ENCODE measurements at regions not wholly inside any gene's neighbourhood (a gene's known extent, or its start where the extent isn't known, plus 50 kb on each side); places are given as distances from the start of the nearest gene placed in this dataset.

- Histone ChIP-seq H3K9me3 (no peaks in the 10 kb centered on the region), H3K4me3 (no peak overlapping the region), H3K27ac (no peak overlapping the region), H3K36me3 (no peaks in the 10 kb centered on the region), H3K4me1 (no peaks in the 10 kb centered on the region), H3K27me3 (peaks cover 3% of the 10 kb centered on the region)
- WGBS, result 70% methylated on average over 4 of the region's 4 CpGs
- TF ChIP-seq POLR2A (IDR thresholded peaks at IDR 0.05) (no peak), POLR2AphosphoS5 (IDR thresholded peaks at IDR 0.05) (no peak), EP300 (IDR thresholded peaks at IDR 0.05) (no peak), CTCF (IDR thresholded peaks at IDR 0.05) (no peak)
- no peak for DNase-seq (ENCODE audit: low spot score in 2 of 2)
These were observed 261.6 kb upstream of the THRB start for GRCh38 chr3:24756101-24756888.

- Histone ChIP-seq H3K4me1 (no peaks in the 10 kb centered on the region), H3K27me3 (no peaks in the 10 kb centered on the region), H3K27ac (no peak overlapping the region), H3K4me3 (no peak overlapping the region), H3K9me3 (no peaks in the 10 kb centered on the region), H3K36me3 (no peaks in the 10 kb centered on the region)
- DNase-seq (ENCODE audit: low spot score in 2 of 2), result no peak
- WGBS, result 58% methylated on average over 11 of the region's 11 CpGs
- TF ChIP-seq EP300 (IDR thresholded peaks at IDR 0.05) (no peak), POLR2A (IDR thresholded peaks at IDR 0.05) (no peak), POLR2AphosphoS5 (IDR thresholded peaks at IDR 0.05) (no peak), CTCF (IDR thresholded peaks at IDR 0.05) (no peak)
These were observed 268.7 kb upstream of the THRB start for GRCh38 chr3:24763393-24763792.

- Histone ChIP-seq H3K36me3 (no peaks in the 10 kb centered on the region), H3K4me1 (no peaks in the 10 kb centered on the region), H3K27ac (no peak overlapping the region), H3K9me3 (no peaks in the 10 kb centered on the region), H3K4me3 (no peak overlapping the region), H3K27me3 (no peaks in the 10 kb centered on the region)
- DNase-seq (ENCODE audit: low spot score in 2 of 2), result no peak
- TF ChIP-seq POLR2AphosphoS5 (IDR thresholded peaks at IDR 0.05) (no peak), CTCF (IDR thresholded peaks at IDR 0.05) (no peak), POLR2A (IDR thresholded peaks at IDR 0.05) (no peak)
- WGBS, result 61% methylated on average over 3 of the region's 3 CpGs
These were observed 269.7 kb upstream of the THRB start for GRCh38 chr3:24764236-24764915.

GRCh38 chr3:24765399-24765798 lies 270.7 kb upstream of the THRB start:
- Histone ChIP-seq H3K4me3 (no peak overlapping the region), H3K9me3 (no peaks in the 10 kb centered on the region), H3K36me3 (no peaks in the 10 kb centered on the region)

More at GRCh38 chr3:24765399-24765798, 270.7 kb upstream of the THRB start:
- H3K27me3 ChIP-seq, result no peaks in the 10 kb centered on the region
- TF ChIP-seq EP300 (IDR thresholded peaks at IDR 0.05) (no peak), POLR2A (IDR thresholded peaks at IDR 0.05) (no peak), POLR2AphosphoS5 (IDR thresholded peaks at IDR 0.05) (no peak), CTCF (IDR thresholded peaks at IDR 0.05) (no peak)
- H3K4me1 ChIP-seq, result no peaks in the 10 kb centered on the region
- H3K27ac ChIP-seq, result no peak overlapping the region
- no peak for DNase-seq (ENCODE audit: low spot score in 2 of 2)

All from suprapubic skin (tissue), 4 donors.